AG08396 (cell line): ENCODE measurements at regions not wholly inside any gene's neighbourhood (a gene's known extent, or its start where the extent isn't known, plus 50 kb on each side); places are given as distances from the start of the nearest gene placed in this dataset.

Experiments used
- DNase-seq: peaks from one replicate; pipeline ENCODE4 v3.0.0; 2012; ENCODE audit warnings: low spot score, mixed read lengths

- no peak for DNase-seq
Observed at GRCh38 chr20:22404419-22405170, 179.8 kb downstream of the FOXA2 start.

- DNase-seq = no peak
Observed at GRCh38 chr20:22403632-22404361, 180.6 kb downstream of the FOXA2 start.

- DNase-seq = no peak
Observed at GRCh38 chr20:22403022-22403631, 181.2 kb downstream of the FOXA2 start.

- no peak for DNase-seq
Observed at GRCh38 chr20:22402550-22402949, 181.8 kb downstream of the FOXA2 start.

GRCh38 chr20:22400440-22400839, 183.9 kb downstream of the FOXA2 start:
- DNase-seq = no peak

- no peak for DNase-seq
Observed at GRCh38 chr20:22394583-22394982, 189.8 kb downstream of the FOXA2 start.

- DNase-seq = no peak
Observed at GRCh38 chr20:22390543-22390903, 193.8 kb downstream of the FOXA2 start.

GRCh38 chr20:22389836-22390542, 194.4 kb downstream of the FOXA2 start:
- no peak for DNase-seq

- DNase-seq = no peak
Observed at GRCh38 chr20:22387452-22387851, 196.9 kb downstream of the FOXA2 start.

GRCh38 chr20:22386306-22386623, 198.1 kb downstream of the FOXA2 start:
- no peak for DNase-seq

GRCh38 chr20:22385602-22386305, 198.6 kb downstream of the FOXA2 start:
- no peak for DNase-seq

GRCh38 chr20:22384978-22385377, 199.4 kb downstream of the FOXA2 start:
- DNase-seq = no peak

GRCh38 chr20:22383156-22383555, 201.2 kb downstream of the FOXA2 start:
- no peak for DNase-seq

- DNase-seq = no peak
Observed at GRCh38 chr20:22382742-22383141, 201.6 kb downstream of the FOXA2 start.

- no peak for DNase-seq
Observed at GRCh38 chr20:22381812-22382416, 202.5 kb downstream of the FOXA2 start.

GRCh38 chr20:22379472-22379871, 204.9 kb downstream of the FOXA2 start:
- no peak for DNase-seq

GRCh38 chr20:22374678-22375590, 209.4 kb downstream of the FOXA2 start:
- no peak for DNase-seq

- DNase-seq = no peak
Observed at GRCh38 chr20:22374066-22374465, 210.3 kb downstream of the FOXA2 start.

GRCh38 chr20:22373164-22373895, 211.0 kb downstream of the FOXA2 start:
- DNase-seq = no peak

GRCh38 chr20:22371843-22372242, 212.5 kb downstream of the FOXA2 start:
- no peak for DNase-seq
